Panc1 (cell line): ENCODE measurements at regions not wholly inside any gene's neighbourhood (a gene's known extent, or its start where the extent isn't known, plus 50 kb on each side); places are given as distances from the start of the nearest gene placed in this dataset.

ENCODE experiments used
- ATAC-seq: fragments of 200-7000 bp; cut with Tn5 transposase; 2 replicates; pipeline ENCODE4 v1.9.1; 2020; ENCODE audit warnings: mild to moderate bottlenecking, moderate library complexity
- BruUV-seq: library from RNA; stranded (reverse); fragments of 400-500 nt; replicated peaks from 2 replicates; lab custom pipeline; 2021; lab: Mats Ljungman, UMichigan
- CTCF ChIA-PET: fragments of 300-600 bp; sonication (Branson Sonifier 250); formaldehyde crosslinking; loops from one replicate; lab custom pipeline; 2022; ENCODE audit warnings: antibody characterized with exemption; lab: Charles Lee
- POLR2A ChIA-PET: fragments of 300-600 bp; sonication (Branson Sonifier 250); formaldehyde crosslinking; loops from one replicate; lab custom pipeline; 2022; ENCODE audit warnings: antibody characterized with exemption; lab: Charles Lee
- DNase-seq: peaks from one replicate; pipeline ENCODE4 v3.0.0-alpha.2; 2010; ENCODE audit warnings: low read depth, low spot score
- H3K27ac ChIP-seq: 2 replicates; pipeline ENCODE4 v1.5.1; 2011; ENCODE audit warnings: mild to moderate bottlenecking, low read length, inconsistent platforms
- H3K27me3 ChIP-seq: fragments of 200-500 bp; sonication (Bioruptor generic); 2 replicates; pipeline ENCODE4 v1.6.0; 2014; ENCODE audit warnings: low read length, inconsistent platforms; ENCODE audit not compliant: control insufficient read depth, insufficient read depth
- H3K36me3 ChIP-seq: fragments of 200-500 bp; sonication (Bioruptor generic); 2 replicates; pipeline ENCODE4 v1.5.1; 2014; ENCODE audit warnings: inconsistent platforms, mild to moderate bottlenecking, low read length, moderate library complexity; ENCODE audit not compliant: control insufficient read depth, insufficient read depth
- H3K4me1 ChIP-seq: 2 replicates; pipeline ENCODE4 v1.5.1; 2011; ENCODE audit warnings: inconsistent platforms, mild to moderate bottlenecking, low read length, moderate library complexity; ENCODE audit not compliant: control insufficient read depth, insufficient read depth
- H3K4me3 ChIP-seq, 2 experiments: 2 replicates each; pipeline ENCODE4 v1.5.1; 2011 to 2012; ENCODE audit warnings: low read depth in 2 of 2, low read length in 2 of 2, mild to moderate bottlenecking in 2 of 2, inconsistent platforms in 1 of 2, moderate library complexity in 1 of 2
- H3K9me3 ChIP-seq: fragments of 200-500 bp; sonication (Bioruptor generic); 2 replicates; pipeline ENCODE4 v1.5.1; 2014; ENCODE audit warnings: low read depth, mild to moderate bottlenecking, inconsistent platforms, low read length, moderate library complexity; ENCODE audit not compliant: control insufficient read depth, insufficient read depth
- POLR2AphosphoS5 ChIP-seq: IDR thresholded peaks from 2 replicates; pipeline ENCODE4 v1.6.1; 2012; ENCODE audit warnings: mild to moderate bottlenecking, low read depth, low read length, moderate library complexity
- REST ChIP-seq, 2 experiments: IDR thresholded peaks; 2 replicates each; pipeline ENCODE4 v1.6.1; 2011 to 2012; ENCODE audit warnings: low read depth in 2 of 2, control low read depth in 1 of 2, low read length in 1 of 2, mild to moderate bottlenecking in 1 of 2, moderate library complexity in 1 of 2; ENCODE audit not compliant: insufficient read depth in 1 of 2
- SIN3A ChIP-seq: IDR thresholded peaks from 2 replicates; pipeline ENCODE4 v1.6.1; 2012; ENCODE audit warnings: low read depth, mild to moderate bottlenecking, low read length, moderate library complexity, borderline replicate concordance; ENCODE audit not compliant: insufficient read depth
- TCF7L2 ChIP-seq: IDR thresholded peaks from 2 replicates; pipeline ENCODE4 v1.6.1; 2011; ENCODE audit warnings: mild to moderate bottlenecking, low read depth, low read length, inconsistent platforms
- in situ Hi-C: cut with HindIII; loops from 2 replicates; pipeline ENCODE4 v1.10.0; 2016; ENCODE audit warnings: low sequenced_read_pairs, low pct_unique_long_range_greater_than_20kb
- intact Hi-C: fragments of 100-400 bp; cut with micrococcal nuclease; formaldehyde crosslinking; loops from one replicate; pipeline ENCODE4 v1.10.0; 2022; ENCODE audit not compliant: unreplicated experiment
- TF ChIP-seq, protein P1 (sequence below): fragments of 450-650 bp; IDR thresholded peaks from 2 replicates; pipeline ENCODE4 v1.5.1; 2017; ENCODE audit warnings: mild to moderate bottlenecking

DNA sequence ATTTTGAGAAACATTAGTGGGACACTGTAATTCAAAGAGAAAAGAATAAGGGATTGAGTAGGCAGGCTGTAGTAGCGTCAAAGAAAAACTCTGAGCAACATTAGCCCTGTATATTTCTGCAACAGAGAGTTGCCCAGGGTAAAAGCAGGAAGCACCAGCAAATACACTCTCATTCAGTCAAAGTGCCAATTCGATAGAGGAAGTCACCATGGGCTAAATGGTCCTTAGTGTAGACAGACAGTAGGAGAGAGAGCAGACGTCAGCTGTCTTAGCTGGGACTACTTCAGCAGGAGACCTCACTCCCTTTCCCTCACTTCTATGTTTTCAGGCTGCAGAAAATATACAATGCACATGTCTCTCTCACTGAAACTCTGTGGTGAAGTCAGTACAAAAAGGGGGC lies 2073.8 kb upstream of the TENM3 start:
- ATAC-seq, result no peak
- Histone ChIP-seq H3K9me3 (no peaks in the 10 kb centered on the region), H3K4me1 (no peaks in the 10 kb centered on the region), H3K27me3 (no peaks in the 10 kb centered on the region), H3K27ac (no peak overlapping the region), H3K36me3 (no peaks in the 10 kb centered on the region), H3K4me3 (no peak overlapping the region)
- ChIA-PET POLR2A (no interaction called here), CTCF (no interaction called here)
- intact Hi-C loops, result no loop called here
- TF ChIP-seq POLR2AphosphoS5, result no peak
- TF ChIP-seq REST (IDR thresholded peaks at IDR 0.05; ENCODE audit: insufficient read depth in 1 of 2, low read depth in 2 of 2, low read length in 1 of 2), result no peak
- no peak for TF ChIP-seq TCF7L2
- TF ChIP-seq, protein P1, sequence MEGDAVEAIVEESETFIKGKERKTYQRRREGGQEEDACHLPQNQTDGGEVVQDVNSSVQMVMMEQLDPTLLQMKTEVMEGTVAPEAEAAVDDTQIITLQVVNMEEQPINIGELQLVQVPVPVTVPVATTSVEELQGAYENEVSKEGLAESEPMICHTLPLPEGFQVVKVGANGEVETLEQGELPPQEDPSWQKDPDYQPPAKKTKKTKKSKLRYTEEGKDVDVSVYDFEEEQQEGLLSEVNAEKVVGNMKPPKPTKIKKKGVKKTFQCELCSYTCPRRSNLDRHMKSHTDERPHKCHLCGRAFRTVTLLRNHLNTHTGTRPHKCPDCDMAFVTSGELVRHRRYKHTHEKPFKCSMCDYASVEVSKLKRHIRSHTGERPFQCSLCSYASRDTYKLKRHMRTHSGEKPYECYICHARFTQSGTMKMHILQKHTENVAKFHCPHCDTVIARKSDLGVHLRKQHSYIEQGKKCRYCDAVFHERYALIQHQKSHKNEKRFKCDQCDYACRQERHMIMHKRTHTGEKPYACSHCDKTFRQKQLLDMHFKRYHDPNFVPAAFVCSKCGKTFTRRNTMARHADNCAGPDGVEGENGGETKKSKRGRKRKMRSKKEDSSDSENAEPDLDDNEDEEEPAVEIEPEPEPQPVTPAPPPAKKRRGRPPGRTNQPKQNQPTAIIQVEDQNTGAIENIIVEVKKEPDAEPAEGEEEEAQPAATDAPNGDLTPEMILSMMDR, result no peak
- TF ChIP-seq SIN3A, result no peak
- no peak for DNase-seq
- BruUV-seq, result no TSS peak
- in situ Hi-C loops, result no loop called here

- no peak overlapping the region for H3K27ac ChIP-seq
- ChIA-PET CTCF (no interaction called here), POLR2A (no interaction called here)
- H3K27me3 ChIP-seq, result no peaks in the 10 kb centered on the region
- no peaks in the 10 kb centered on the region for H3K9me3 ChIP-seq
- intact Hi-C loops, result no loop called here
- in situ Hi-C loops, result no loop called here
- no TSS peak for BruUV-seq
- H3K4me3 ChIP-seq, result no peak overlapping the region
- DNase-seq (no peak), ATAC-seq (no peak)
- TF ChIP-seq TCF7L2, result no peak
- no peak for TF ChIP-seq POLR2AphosphoS5
- no peak for TF ChIP-seq SIN3A
- TF ChIP-seq, protein P1, result no peak
- no peak for TF ChIP-seq REST (IDR thresholded peaks at IDR 0.05; ENCODE audit: insufficient read depth in 1 of 2, low read depth in 2 of 2, low read length in 1 of 2)
- H3K4me1 ChIP-seq, result no peaks in the 10 kb centered on the region
- no peaks in the 10 kb centered on the region for H3K36me3 ChIP-seq
Observed at GRCh38 chr4:180169966-180170365, 2073.2 kb upstream of the TENM3 start.
